ENCODE measurements at regions not wholly inside any gene's neighbourhood (a gene's known extent, or its start where the extent isn't known, plus 50 kb on each side); places are given as distances from the start of the nearest gene placed in this dataset.
"Not testable (repeated sequence)": the region's sequence is repeated elsewhere in the genome, so short reads cannot be mapped to it uniquely, and the experiment has no call there.

- H3K9ac ChIP-seq (replicated peaks; ENCODE audit: extremely low read depth, insufficient read depth, low read length); FAIRE-seq; CTCF ChIA-PET; H3K4me1 ChIP-seq (ENCODE audit: control insufficient read depth, extremely low read depth, insufficient read depth, low read length); DNase-seq (ENCODE audit: low read depth, low spot score); H3K4me3 ChIP-seq (replicated peaks in 1 of 3; ENCODE audit: insufficient read depth in 1 of 3, low read depth in 1 of 3, low read length in 3 of 3); H3K9me1 ChIP-seq (replicated peaks; ENCODE audit: control insufficient read depth, extremely low read depth, insufficient read depth, low read length); H4K20me1 ChIP-seq (replicated peaks; ENCODE audit: control insufficient read depth, extremely low read depth, insufficient read depth, low read length); H2AFZ ChIP-seq (ENCODE audit: low read depth, low read length); H3K27me3 ChIP-seq (ENCODE audit: control insufficient read depth in 2 of 2, insufficient read depth in 2 of 2, low read length in 2 of 2); H3K4me2 ChIP-seq (ENCODE audit: insufficient read depth, low read length); H3K9me3 ChIP-seq (replicated peaks; ENCODE audit: control insufficient read depth, insufficient read depth, low read length); H3K27ac ChIP-seq (ENCODE audit: insufficient read depth, low read depth, low read length); BruUV-seq (replicated peaks); POLR2A ChIA-PET; H3K36me3 ChIP-seq (ENCODE audit: control insufficient read depth in 2 of 2, extremely low read depth in 1 of 2, insufficient read depth in 2 of 2, low read length in 2 of 2); intact Hi-C loops (cut with micrococcal nuclease); dilution Hi-C loops (cut with MboI; ENCODE audit: extremely low pct_ligation_motif_present, low sequenced_read_pairs); H3K79me2 ChIP-seq (ENCODE audit: control insufficient read depth, insufficient read depth, low read length): not testable (repeated sequence)
Observed at GRCh38 chr7:56366701-56367100, 250.5 kb upstream of the NUPR2 start.

GRCh38 chr7:56352576-56352975 is 236.4 kb upstream of the NUPR2 start:
- H3K36me3 ChIP-seq (ENCODE audit: control insufficient read depth in 2 of 2, extremely low read depth in 1 of 2, insufficient read depth in 2 of 2, low read length in 2 of 2); H3K9me3 ChIP-seq (replicated peaks; ENCODE audit: control insufficient read depth, insufficient read depth, low read length); H2AFZ ChIP-seq (ENCODE audit: low read depth, low read length); H3K9me1 ChIP-seq (replicated peaks; ENCODE audit: control insufficient read depth, extremely low read depth, insufficient read depth, low read length); FAIRE-seq; BruUV-seq (replicated peaks); POLR2A ChIA-PET; H3K9ac ChIP-seq (replicated peaks; ENCODE audit: extremely low read depth, insufficient read depth, low read length); CTCF ChIA-PET; H3K79me2 ChIP-seq (ENCODE audit: control insufficient read depth, insufficient read depth, low read length); DNase-seq (ENCODE audit: low read depth, low spot score); intact Hi-C loops (cut with micrococcal nuclease); dilution Hi-C loops (cut with MboI; ENCODE audit: extremely low pct_ligation_motif_present, low sequenced_read_pairs); H4K20me1 ChIP-seq (replicated peaks; ENCODE audit: control insufficient read depth, extremely low read depth, insufficient read depth, low read length); H3K27ac ChIP-seq (ENCODE audit: insufficient read depth, low read depth, low read length); H3K27me3 ChIP-seq (ENCODE audit: control insufficient read depth in 2 of 2, insufficient read depth in 2 of 2, low read length in 2 of 2); H3K4me3 ChIP-seq (replicated peaks in 1 of 3; ENCODE audit: insufficient read depth in 1 of 3, low read depth in 1 of 3, low read length in 3 of 3); H3K4me1 ChIP-seq (ENCODE audit: control insufficient read depth, extremely low read depth, insufficient read depth, low read length); H3K4me2 ChIP-seq (ENCODE audit: insufficient read depth, low read length): not testable (repeated sequence)

- intact Hi-C loops (cut with micrococcal nuclease); H3K36me3 ChIP-seq (ENCODE audit: control insufficient read depth in 2 of 2, extremely low read depth in 1 of 2, insufficient read depth in 2 of 2, low read length in 2 of 2); CTCF ChIA-PET; H3K9me3 ChIP-seq (replicated peaks; ENCODE audit: control insufficient read depth, insufficient read depth, low read length); H3K27ac ChIP-seq (ENCODE audit: insufficient read depth, low read depth, low read length); H3K9me1 ChIP-seq (replicated peaks; ENCODE audit: control insufficient read depth, extremely low read depth, insufficient read depth, low read length); H3K4me3 ChIP-seq (replicated peaks in 1 of 3; ENCODE audit: insufficient read depth in 1 of 3, low read depth in 1 of 3, low read length in 3 of 3); dilution Hi-C loops (cut with MboI; ENCODE audit: extremely low pct_ligation_motif_present, low sequenced_read_pairs); FAIRE-seq; DNase-seq (ENCODE audit: low read depth, low spot score); H3K27me3 ChIP-seq (ENCODE audit: control insufficient read depth in 2 of 2, insufficient read depth in 2 of 2, low read length in 2 of 2); H4K20me1 ChIP-seq (replicated peaks; ENCODE audit: control insufficient read depth, extremely low read depth, insufficient read depth, low read length); H3K4me2 ChIP-seq (ENCODE audit: insufficient read depth, low read length); H3K4me1 ChIP-seq (ENCODE audit: control insufficient read depth, extremely low read depth, insufficient read depth, low read length); BruUV-seq (replicated peaks); H3K79me2 ChIP-seq (ENCODE audit: control insufficient read depth, insufficient read depth, low read length); H3K9ac ChIP-seq (replicated peaks; ENCODE audit: extremely low read depth, insufficient read depth, low read length); POLR2A ChIA-PET; H2AFZ ChIP-seq (ENCODE audit: low read depth, low read length): not testable (repeated sequence)
Observed at GRCh38 chr7:56351181-56351580, 235.0 kb upstream of the NUPR2 start.

GRCh38 chr7:56348311-56348710 is 232.1 kb upstream of the NUPR2 start:
- H2AFZ ChIP-seq (ENCODE audit: low read depth, low read length); POLR2A ChIA-PET; BruUV-seq (replicated peaks); intact Hi-C loops (cut with micrococcal nuclease); H3K4me1 ChIP-seq (ENCODE audit: control insufficient read depth, extremely low read depth, insufficient read depth, low read length); H3K4me3 ChIP-seq (replicated peaks in 1 of 3; ENCODE audit: insufficient read depth in 1 of 3, low read depth in 1 of 3, low read length in 3 of 3); H3K27ac ChIP-seq (ENCODE audit: insufficient read depth, low read depth, low read length); H3K36me3 ChIP-seq (ENCODE audit: control insufficient read depth in 2 of 2, extremely low read depth in 1 of 2, insufficient read depth in 2 of 2, low read length in 2 of 2); DNase-seq (ENCODE audit: low read depth, low spot score); CTCF ChIA-PET; H3K9me1 ChIP-seq (replicated peaks; ENCODE audit: control insufficient read depth, extremely low read depth, insufficient read depth, low read length); H3K9me3 ChIP-seq (replicated peaks; ENCODE audit: control insufficient read depth, insufficient read depth, low read length); H3K4me2 ChIP-seq (ENCODE audit: insufficient read depth, low read length); H4K20me1 ChIP-seq (replicated peaks; ENCODE audit: control insufficient read depth, extremely low read depth, insufficient read depth, low read length); H3K79me2 ChIP-seq (ENCODE audit: control insufficient read depth, insufficient read depth, low read length); FAIRE-seq; H3K9ac ChIP-seq (replicated peaks; ENCODE audit: extremely low read depth, insufficient read depth, low read length); H3K27me3 ChIP-seq (ENCODE audit: control insufficient read depth in 2 of 2, insufficient read depth in 2 of 2, low read length in 2 of 2); dilution Hi-C loops (cut with MboI; ENCODE audit: extremely low pct_ligation_motif_present, low sequenced_read_pairs): not testable (repeated sequence)
